ENCODE measurements at regions not wholly inside any gene's neighbourhood (a gene's known extent, or its start where the extent isn't known, plus 50 kb on each side); places are given as distances from the start of the nearest gene placed in this dataset.

- no peaks in the 10 kb centered on the region for H3K36me3 ChIP-seq (ENCODE audit: low read depth, low read length)
- TF ChIP-seq EZH2 (IDR thresholded peaks at IDR 0.05; ENCODE audit: low read length, unreplicated experiment) (no peak), CTCF (conservative IDR thresholded peaks at IDR 0.05; ENCODE audit: low read depth, low read length) (no peak), EZH2phosphoT487 (IDR thresholded peaks at IDR 0.05; ENCODE audit: borderline replicate concordance, low read length) (no peak)
- no peak for ATAC-seq
- no peaks in the 10 kb centered on the region for H3K4me1 ChIP-seq (ENCODE audit: insufficient read depth, low read length)
- no peaks in the 10 kb centered on the region for H3F3A ChIP-seq (ENCODE audit: low read length, unreplicated experiment)
- no peak overlapping the region for H3K9ac ChIP-seq (ENCODE audit: low read length)
- intact Hi-C loops (cut with micrococcal nuclease), result no loop called here
- no peaks in the 10 kb centered on the region for H3K79me2 ChIP-seq (ENCODE audit: low read length)
- BruUV-seq (replicated peaks), result no TSS peak
- CTCF ChIA-PET, result interaction anchor here (0.6 kb wide), 1 partner anchor 1304 kb away, joined by 4 read pairs; no protein-coding TSS in a partner anchor
- POLR2A ChIA-PET (ENCODE audit: unreplicated experiment), result no interaction called here
- H3K27me3 ChIP-seq (ENCODE audit: low read length), result no peaks in the 10 kb centered on the region
- H3K9me2 ChIP-seq (replicated peaks; ENCODE audit: low read length), result no peaks in the 10 kb centered on the region
- no peak overlapping the region for H2AFZ ChIP-seq (ENCODE audit: low read length)
- no peaks in the 10 kb centered on the region for H3K9me3 ChIP-seq (ENCODE audit: low read length)
- H3K4me3 ChIP-seq (ENCODE audit: low read length), result no peak overlapping the region
- H4K20me1 ChIP-seq (ENCODE audit: low read length), result no peaks in the 10 kb centered on the region
- no peak overlapping the region for H3K4me2 ChIP-seq (ENCODE audit: low read length)
- H3K27ac ChIP-seq (ENCODE audit: low read length), result no peak overlapping the region
- DNase-seq, result no peak
Observed at GRCh38 chr6:21450149-21450548, 143.4 kb upstream of the SOX4 start.

- ATAC-seq, result no peak
Observed at GRCh38 chr6:21450628-21451027, 142.9 kb upstream of the SOX4 start.

More at GRCh38 chr6:21450628-21451027, 142.9 kb upstream of the SOX4 start:
- Histone ChIP-seq H3K4me2 (ENCODE audit: low read length) (no peak overlapping the region), H2AFZ (ENCODE audit: low read length) (no peak overlapping the region), H3K4me1 (ENCODE audit: insufficient read depth, low read length) (no peaks in the 10 kb centered on the region), H3K9me3 (ENCODE audit: low read length) (no peaks in the 10 kb centered on the region), H3K79me2 (ENCODE audit: low read length) (no peaks in the 10 kb centered on the region), H3K9ac (ENCODE audit: low read length) (no peak overlapping the region), H3K27ac (ENCODE audit: low read length) (no peak overlapping the region), H3K4me3 (ENCODE audit: low read length) (no peak overlapping the region), H3K27me3 (ENCODE audit: low read length) (no peaks in the 10 kb centered on the region), H4K20me1 (ENCODE audit: low read length) (no peaks in the 10 kb centered on the region), H3K36me3 (ENCODE audit: low read depth, low read length) (no peaks in the 10 kb centered on the region), H3K9me2 (replicated peaks; ENCODE audit: low read length) (no peaks in the 10 kb centered on the region), H3F3A (ENCODE audit: low read length, unreplicated experiment) (no peaks in the 10 kb centered on the region)
- CTCF ChIA-PET, result interaction anchor here (0.6 kb wide), 1 partner anchor 1305 kb away, joined by 4 read pairs; no protein-coding TSS in a partner anchor
- intact Hi-C loops (cut with micrococcal nuclease), result no loop called here
- no TSS peak for BruUV-seq (replicated peaks)
- DNase-seq, result no peak
- no peak for TF ChIP-seq CTCF (conservative IDR thresholded peaks at IDR 0.05; ENCODE audit: low read depth, low read length)
- no peak for TF ChIP-seq EZH2 (IDR thresholded peaks at IDR 0.05; ENCODE audit: low read length, unreplicated experiment)
- TF ChIP-seq EZH2phosphoT487 (IDR thresholded peaks at IDR 0.05; ENCODE audit: borderline replicate concordance, low read length), result no peak
- POLR2A ChIA-PET (ENCODE audit: unreplicated experiment), result no interaction called here
